GM10266 (cell line): ENCODE measurements at regions not wholly inside any gene's neighbourhood (a gene's known extent, or its start where the extent isn't known, plus 50 kb on each side); places are given as distances from the start of the nearest gene placed in this dataset.

Experiments used
- DNase-seq: peaks from one replicate; pipeline ENCODE4 v3.0.0; 2012; ENCODE audit errors: extremely low spot score
- TF ChIP-seq, protein P1 (sequence below): IDR thresholded peaks from 2 replicates; pipeline ENCODE4 v1.5.1; 2012; ENCODE audit warnings: mild to moderate bottlenecking, low read depth; ENCODE audit not compliant: control insufficient read depth, insufficient read depth; ENCODE audit errors: missing control alignments

DNA sequence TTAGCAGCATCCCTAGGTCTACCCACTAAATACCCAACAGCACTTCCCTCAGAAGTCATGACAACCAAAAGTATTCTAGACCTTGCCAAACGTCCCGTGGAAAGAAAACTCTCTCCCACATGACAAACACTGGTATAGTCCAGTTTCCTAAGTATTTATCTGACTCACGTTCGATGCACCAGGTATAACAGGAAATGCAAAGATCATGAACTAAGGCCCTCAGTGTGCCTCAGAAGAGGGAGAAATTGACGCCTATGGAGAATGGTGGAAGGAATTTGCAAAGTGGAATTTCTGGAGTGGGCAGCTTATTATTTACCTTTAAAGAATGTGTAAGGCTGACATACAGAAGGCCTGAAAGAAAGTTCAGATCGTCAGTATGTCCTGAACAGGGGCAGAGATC is 523.6 kb upstream of the DAB1 start:
- TF ChIP-seq, protein P1, sequence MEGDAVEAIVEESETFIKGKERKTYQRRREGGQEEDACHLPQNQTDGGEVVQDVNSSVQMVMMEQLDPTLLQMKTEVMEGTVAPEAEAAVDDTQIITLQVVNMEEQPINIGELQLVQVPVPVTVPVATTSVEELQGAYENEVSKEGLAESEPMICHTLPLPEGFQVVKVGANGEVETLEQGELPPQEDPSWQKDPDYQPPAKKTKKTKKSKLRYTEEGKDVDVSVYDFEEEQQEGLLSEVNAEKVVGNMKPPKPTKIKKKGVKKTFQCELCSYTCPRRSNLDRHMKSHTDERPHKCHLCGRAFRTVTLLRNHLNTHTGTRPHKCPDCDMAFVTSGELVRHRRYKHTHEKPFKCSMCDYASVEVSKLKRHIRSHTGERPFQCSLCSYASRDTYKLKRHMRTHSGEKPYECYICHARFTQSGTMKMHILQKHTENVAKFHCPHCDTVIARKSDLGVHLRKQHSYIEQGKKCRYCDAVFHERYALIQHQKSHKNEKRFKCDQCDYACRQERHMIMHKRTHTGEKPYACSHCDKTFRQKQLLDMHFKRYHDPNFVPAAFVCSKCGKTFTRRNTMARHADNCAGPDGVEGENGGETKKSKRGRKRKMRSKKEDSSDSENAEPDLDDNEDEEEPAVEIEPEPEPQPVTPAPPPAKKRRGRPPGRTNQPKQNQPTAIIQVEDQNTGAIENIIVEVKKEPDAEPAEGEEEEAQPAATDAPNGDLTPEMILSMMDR, result no peak
- DNase-seq, result no peak

GRCh38 chr1:57945045-57945444 is 521.2 kb upstream of the DAB1 start:
- no peak for DNase-seq
- TF ChIP-seq, protein P1, result no peak

- TF ChIP-seq, protein P1, result no peak
- DNase-seq, result no peak
Observed at GRCh38 chr1:57943365-57943764, 519.5 kb upstream of the DAB1 start.

- TF ChIP-seq, protein P1, result no peak
- DNase-seq, result no peak
Observed at GRCh38 chr1:57934745-57935144, 510.9 kb upstream of the DAB1 start.

- DNase-seq, result no peak
- TF ChIP-seq, protein P1, result no peak
Observed at GRCh38 chr1:57927003-57927402, 503.1 kb upstream of the DAB1 start.

GRCh38 chr1:57926025-57926552 is 502.2 kb upstream of the DAB1 start:
- TF ChIP-seq, protein P1, result no peak
- DNase-seq, result no peak

- DNase-seq, result no peak
- TF ChIP-seq, protein P1, result no peak
Observed at GRCh38 chr1:57925226-57925625, 501.4 kb upstream of the DAB1 start.
